Hematopoietic multipotent progenitor cell (in vitro differentiated cells): ENCODE measurements at regions not wholly inside any gene's neighbourhood (a gene's known extent, or its start where the extent isn't known, plus 50 kb on each side); places are given as distances from the start of the nearest gene placed in this dataset.

ENCODE experiments used
- DNase-seq, 3 donors: peaks; one replicate each; pipeline ENCODE4 v3.0.0-alpha.2; 2011 to 2015; ENCODE audit warnings: low read depth in 2 of 3, low spot score in 2 of 3

GRCh38 chr13:99436686-99437416 lies 64.4 kb upstream of the TM9SF2 start:
- DNase-seq: peak; percentile 93 to 96 (median 95)

GRCh38 chr13:99439048-99439447 lies 62.2 kb upstream of the TM9SF2 start:
- no peak for DNase-seq

GRCh38 chr13:99439850-99440604 lies 61.2 kb upstream of the TM9SF2 start:
- DNase-seq: no peak

GRCh38 chr13:99442273-99442895 lies 58.9 kb upstream of the TM9SF2 start:
- peak in 1 of 3 donors; percentile 68 for DNase-seq

GRCh38 chr13:99446242-99446641 lies 55.0 kb upstream of the TM9SF2 start:
- no peak for DNase-seq

- no peak for DNase-seq
Observed at GRCh38 chr13:99448546-99448945, 52.7 kb upstream of the TM9SF2 start.

- DNase-seq: no peak
Observed at GRCh38 chr13:99450416-99450815, 50.9 kb upstream of the TM9SF2 start.
